NCI-H2081 (cell line): ENCODE measurements at regions not wholly inside any gene's neighbourhood (a gene's known extent, or its start where the extent isn't known, plus 50 kb on each side); places are given as distances from the start of the nearest gene placed in this dataset.

Experiments used
- DNase-seq, 2 experiments: peaks; one replicate each; lab custom pipeline; 2025; lab: John Stamatoyannopoulos, UW

DNA sequence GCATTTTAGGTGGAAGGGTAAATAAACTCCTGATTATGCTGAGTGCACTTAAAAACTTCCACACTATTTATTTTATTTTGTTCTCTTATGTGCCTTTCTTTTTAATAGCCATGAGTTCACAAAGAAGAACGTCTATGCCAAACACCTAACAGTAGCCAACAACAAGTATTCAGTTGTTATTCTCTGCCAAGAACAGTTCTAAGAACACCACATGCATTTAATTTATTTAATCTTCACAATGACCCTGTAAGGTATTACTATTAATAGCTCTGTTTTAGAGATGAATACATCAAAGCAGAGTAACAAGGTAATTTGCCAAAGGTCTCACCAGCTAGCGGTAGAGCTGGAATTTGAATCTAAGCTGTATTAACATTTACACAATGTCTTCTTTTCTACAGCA, 240.1 kb downstream of the ALG10B start:
- DNase-seq: no peak

- DNase-seq: no peak
These were observed 268.5 kb downstream of the ALG10B start for GRCh38 chr12:38585086-38585485.

GRCh38 chr12:38586789-38587188, 270.2 kb downstream of the ALG10B start:
- DNase-seq: no peak

- no peak for DNase-seq
These were observed 271.0 kb downstream of the ALG10B start for GRCh38 chr12:38587594-38587993.

- DNase-seq: no peak
These were observed 272.2 kb downstream of the ALG10B start for GRCh38 chr12:38588624-38589305.

GRCh38 chr12:38589306-38589632, 272.7 kb downstream of the ALG10B start:
- DNase-seq: no peak

GRCh38 chr12:38601949-38602348, 285.4 kb downstream of the ALG10B start:
- no peak for DNase-seq
